GM12873 (cell line): ENCODE measurements at regions not wholly inside any gene's neighbourhood (a gene's known extent, or its start where the extent isn't known, plus 50 kb on each side); places are given as distances from the start of the nearest gene placed in this dataset.

ENCODE experiments used
- CTCF ChIP-seq: IDR thresholded peaks from 2 replicates; pipeline ENCODE4 v1.5.1; 2012; ENCODE audit warnings: low read depth, mild to moderate bottlenecking, moderate library complexity, low read length, control low read depth; ENCODE audit not compliant: insufficient read depth; ENCODE audit errors: missing control alignments

GRCh38 chr3:26237036-26237682 is 385.4 kb upstream of the LRRC3B start:
- TF ChIP-seq CTCF = no peak

GRCh38 chr3:26245236-26245635 is 377.3 kb upstream of the LRRC3B start:
- no peak for TF ChIP-seq CTCF

- no peak for TF ChIP-seq CTCF
Measured at GRCh38 chr3:26246901-26247300, 375.7 kb upstream of the LRRC3B start.

- TF ChIP-seq CTCF = no peak
Measured at GRCh38 chr3:26247712-26248111, 374.9 kb upstream of the LRRC3B start.

GRCh38 chr3:26252001-26252400 is 370.6 kb upstream of the LRRC3B start:
- no peak for TF ChIP-seq CTCF

- no peak for TF ChIP-seq CTCF
Measured at GRCh38 chr3:26256224-26256623, 366.3 kb upstream of the LRRC3B start.

- TF ChIP-seq CTCF = no peak
Measured at GRCh38 chr3:26259176-26259575, 363.4 kb upstream of the LRRC3B start.
